CD1c-positive myeloid dendritic cell (primary cell): ENCODE measurements at regions not wholly inside any gene's neighbourhood (a gene's known extent, or its start where the extent isn't known, plus 50 kb on each side); places are given as distances from the start of the nearest gene placed in this dataset.
"Not testable (repeated sequence)": the region's sequence is repeated elsewhere in the genome, so short reads cannot be mapped to it uniquely, and the experiment has no call there.

ENCODE experiments used
- DNase-seq: peaks from one replicate; pipeline ENCODE4 v3.0.0-alpha.2; 2016; ENCODE audit errors: extremely low spot score

- DNase-seq = not testable (repeated sequence)
Observed at GRCh38 chr2:156254637-156255067, 77.9 kb downstream of the NR4A2 start.

GRCh38 chr2:156253765-156254164 is 78.8 kb downstream of the NR4A2 start:
- DNase-seq = no peak

GRCh38 chr2:156242874-156243273 is 89.6 kb downstream of the NR4A2 start:
- DNase-seq = no peak

GRCh38 chr2:156237558-156237957 is 95.0 kb downstream of the NR4A2 start:
- no peak for DNase-seq

GRCh38 chr2:156229724-156230362 is 102.7 kb downstream of the NR4A2 start:
- DNase-seq = no peak

- not testable (repeated sequence) for DNase-seq
Observed at GRCh38 chr2:156223328-156223727, 109.2 kb downstream of the NR4A2 start.

- no peak for DNase-seq
Observed at GRCh38 chr2:156221703-156222102, 110.8 kb downstream of the NR4A2 start.

- no peak for DNase-seq
Observed at GRCh38 chr2:156219491-156220100, 112.9 kb downstream of the NR4A2 start.

- no peak for DNase-seq
Observed at GRCh38 chr2:156215656-156216055, 116.9 kb downstream of the NR4A2 start.

- DNase-seq = no peak
Observed at GRCh38 chr2:156211318-156211717, 121.2 kb downstream of the NR4A2 start.

- no peak for DNase-seq
Observed at GRCh38 chr2:156206355-156206754, 126.2 kb downstream of the NR4A2 start.

GRCh38 chr2:156199588-156199987 is 132.9 kb downstream of the NR4A2 start:
- no peak for DNase-seq

- DNase-seq = no peak
Observed at GRCh38 chr2:156196031-156196430, 136.5 kb downstream of the NR4A2 start.

GRCh38 chr2:156192468-156192867 is 140.1 kb downstream of the NR4A2 start:
- no peak for DNase-seq

- no peak for DNase-seq
Observed at GRCh38 chr2:156191527-156191926, 141.0 kb downstream of the NR4A2 start.

GRCh38 chr2:156190517-156190916 is 142.0 kb downstream of the NR4A2 start:
- DNase-seq = no peak

GRCh38 chr2:156189584-156189983 is 142.9 kb downstream of the NR4A2 start:
- no peak for DNase-seq

GRCh38 chr2:156189143-156189542 is 143.4 kb downstream of the NR4A2 start:
- no peak for DNase-seq

GRCh38 chr2:156182132-156182531 is 150.4 kb downstream of the NR4A2 start:
- no peak for DNase-seq

- DNase-seq = no peak
Observed at GRCh38 chr2:156181208-156181607, 151.3 kb downstream of the NR4A2 start.

GRCh38 chr2:156177654-156178053 is 154.9 kb downstream of the NR4A2 start:
- DNase-seq = no peak

- DNase-seq = no peak
Observed at GRCh38 chr2:156175946-156176345, 156.6 kb downstream of the NR4A2 start.

- no peak for DNase-seq
Observed at GRCh38 chr2:156170929-156171328, 161.6 kb downstream of the NR4A2 start.

- DNase-seq = no peak
Observed at GRCh38 chr2:156165742-156166141, 166.8 kb downstream of the NR4A2 start.
